ENCODE measurements at regions not wholly inside any gene's neighbourhood (a gene's known extent, or its start where the extent isn't known, plus 50 kb on each side); places are given as distances from the start of the nearest gene placed in this dataset.

DNA sequence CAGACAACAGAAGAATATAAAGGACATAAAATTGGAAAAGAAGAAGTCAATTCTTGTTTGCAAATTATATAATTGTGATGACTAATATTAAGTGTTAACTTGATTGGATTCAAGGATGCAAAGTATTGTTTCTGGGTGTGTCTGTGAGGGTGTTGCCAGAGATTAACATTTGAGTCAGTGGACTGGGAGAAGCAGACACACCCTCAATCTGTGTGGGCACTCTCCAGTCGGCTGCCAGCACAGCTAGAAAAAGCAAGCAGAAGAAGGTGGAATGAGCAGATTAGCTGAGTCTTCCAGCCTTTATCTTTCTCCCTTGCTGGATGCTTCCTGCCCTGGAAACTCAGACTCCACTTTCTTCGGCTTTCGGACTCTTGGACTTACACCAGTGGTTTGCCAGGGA, 51.7 kb downstream of the UBE2NL start:
- DNase-seq: no peak
- no peak for ATAC-seq
- H3K9me3 Mint-ChIP-seq: peaks cover 1% of the 10 kb centered on the region
- H3K4me1 Mint-ChIP-seq (ENCODE audit: low read depth): no peaks in the 10 kb centered on the region
- no peak overlapping the region for H3K4me3 Mint-ChIP-seq
- CTCF ChIA-PET: no interaction called here
- TF ChIP-seq, protein P1, sequence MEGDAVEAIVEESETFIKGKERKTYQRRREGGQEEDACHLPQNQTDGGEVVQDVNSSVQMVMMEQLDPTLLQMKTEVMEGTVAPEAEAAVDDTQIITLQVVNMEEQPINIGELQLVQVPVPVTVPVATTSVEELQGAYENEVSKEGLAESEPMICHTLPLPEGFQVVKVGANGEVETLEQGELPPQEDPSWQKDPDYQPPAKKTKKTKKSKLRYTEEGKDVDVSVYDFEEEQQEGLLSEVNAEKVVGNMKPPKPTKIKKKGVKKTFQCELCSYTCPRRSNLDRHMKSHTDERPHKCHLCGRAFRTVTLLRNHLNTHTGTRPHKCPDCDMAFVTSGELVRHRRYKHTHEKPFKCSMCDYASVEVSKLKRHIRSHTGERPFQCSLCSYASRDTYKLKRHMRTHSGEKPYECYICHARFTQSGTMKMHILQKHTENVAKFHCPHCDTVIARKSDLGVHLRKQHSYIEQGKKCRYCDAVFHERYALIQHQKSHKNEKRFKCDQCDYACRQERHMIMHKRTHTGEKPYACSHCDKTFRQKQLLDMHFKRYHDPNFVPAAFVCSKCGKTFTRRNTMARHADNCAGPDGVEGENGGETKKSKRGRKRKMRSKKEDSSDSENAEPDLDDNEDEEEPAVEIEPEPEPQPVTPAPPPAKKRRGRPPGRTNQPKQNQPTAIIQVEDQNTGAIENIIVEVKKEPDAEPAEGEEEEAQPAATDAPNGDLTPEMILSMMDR (IDR thresholded peaks at IDR 0.05): no peak
- no peaks in the 10 kb centered on the region for H3K36me3 Mint-ChIP-seq (ENCODE audit: low read depth)
- intact Hi-C loops (cut with micrococcal nuclease): no loop called here
- POLR2A ChIA-PET: no interaction called here
- H3K27me3 Mint-ChIP-seq: no peaks in the 10 kb centered on the region
- H3K27ac Mint-ChIP-seq: no peak overlapping the region

DNA sequence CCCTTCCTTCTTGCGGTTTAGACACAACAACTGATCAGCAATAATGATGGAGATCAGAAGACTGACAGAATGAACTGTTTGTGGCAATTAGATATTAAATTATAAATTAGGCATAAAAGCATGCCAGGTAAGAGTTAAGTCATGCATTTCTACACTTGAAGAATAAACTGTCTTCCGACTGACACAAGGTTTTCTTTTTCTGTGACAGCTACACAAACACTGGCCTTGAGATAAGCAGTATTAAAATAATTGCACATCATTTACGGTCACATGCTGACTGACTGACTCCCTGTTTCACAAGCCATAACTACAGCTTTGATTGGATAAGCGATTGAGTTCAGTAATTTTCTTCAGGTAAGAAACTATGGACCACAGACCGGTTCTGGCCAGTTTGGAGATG, 56.2 kb downstream of the UBE2NL start:
- POLR2A ChIA-PET: no interaction called here
- Mint-ChIP-seq H3K9me3 (peaks cover 1% of the 10 kb centered on the region), H3K27me3 (no peaks in the 10 kb centered on the region), H3K4me1 (ENCODE audit: low read depth) (no peaks in the 10 kb centered on the region), H3K36me3 (ENCODE audit: low read depth) (no peaks in the 10 kb centered on the region), H3K27ac (no peak overlapping the region), H3K4me3 (no peak overlapping the region)
- CTCF ChIA-PET: no interaction called here
- no peak for DNase-seq
- ATAC-seq: no peak
- intact Hi-C loops (cut with micrococcal nuclease): no loop called here
- TF ChIP-seq, protein P1 (IDR thresholded peaks at IDR 0.05): no peak

GRCh38 chrX:143945171-143945570, 61.3 kb downstream of the UBE2NL start:
- POLR2A ChIA-PET: no interaction called here
- peaks cover 10% of the 10 kb centered on the region for H3K9me3 Mint-ChIP-seq
- no peaks in the 10 kb centered on the region for H3K27me3 Mint-ChIP-seq
- H3K4me3 Mint-ChIP-seq: no peak overlapping the region
- no peak overlapping the region for H3K27ac Mint-ChIP-seq
- CTCF ChIA-PET: no interaction called here
- DNase-seq (no peak), ATAC-seq (no peak)
- TF ChIP-seq, protein P1 (IDR thresholded peaks at IDR 0.05): no peak
- no peaks in the 10 kb centered on the region for H3K36me3 Mint-ChIP-seq (ENCODE audit: low read depth)
- H3K4me1 Mint-ChIP-seq (ENCODE audit: low read depth): no peaks in the 10 kb centered on the region
- intact Hi-C loops (cut with micrococcal nuclease): no loop called here

DNA sequence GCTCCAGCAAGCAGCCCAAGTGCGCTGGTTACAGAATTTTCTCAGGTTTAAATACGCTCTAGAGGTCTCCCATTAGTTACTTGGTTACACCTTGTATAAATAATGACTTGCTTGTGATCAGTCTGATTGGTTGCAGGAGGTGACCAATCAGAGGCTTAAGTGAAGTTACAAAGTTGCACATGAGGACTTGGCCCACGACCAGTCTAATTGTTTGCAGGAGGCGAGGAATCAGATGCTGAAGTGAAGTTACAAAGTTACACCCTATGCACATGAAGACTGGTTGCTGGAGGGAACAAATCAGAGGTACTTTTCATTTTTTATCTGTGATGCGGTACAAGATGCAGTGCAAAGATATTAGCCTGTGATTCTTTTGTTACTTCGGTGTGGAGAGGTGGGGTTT, 80.7 kb downstream of the UBE2NL start:
- TF ChIP-seq, protein P1 (IDR thresholded peaks at IDR 0.05): no peak
- H3K27me3 Mint-ChIP-seq: no peaks in the 10 kb centered on the region
- H3K4me3 Mint-ChIP-seq: no peak overlapping the region
- H3K27ac Mint-ChIP-seq: no peak overlapping the region
- no peak for DNase-seq
- no peak for ATAC-seq
- H3K9me3 Mint-ChIP-seq: peaks cover 3% of the 10 kb centered on the region
- H3K36me3 Mint-ChIP-seq (ENCODE audit: low read depth): no peaks in the 10 kb centered on the region
- ChIA-PET CTCF (no interaction called here), POLR2A (no interaction called here)
- intact Hi-C loops (cut with micrococcal nuclease): no loop called here
- no peaks in the 10 kb centered on the region for H3K4me1 Mint-ChIP-seq (ENCODE audit: low read depth)

GRCh38 chrX:143988356-143988755, 104.5 kb downstream of the UBE2NL start:
- Mint-ChIP-seq H3K4me1 (ENCODE audit: low read depth) (no peaks in the 10 kb centered on the region), H3K27me3 (no peaks in the 10 kb centered on the region), H3K36me3 (ENCODE audit: low read depth) (no peaks in the 10 kb centered on the region), H3K4me3 (no peak overlapping the region), H3K9me3 (peaks cover 10% of the 10 kb centered on the region), H3K27ac (no peak overlapping the region)
- ChIA-PET CTCF (no interaction called here), POLR2A (no interaction called here)
- intact Hi-C loops (cut with micrococcal nuclease): no loop called here
- no peak for DNase-seq
- no peak for ATAC-seq
- TF ChIP-seq, protein P1 (IDR thresholded peaks at IDR 0.05): no peak

Measured in activated CD8-positive, alpha-beta T cell treated with anti-CD3 and anti-CD28 coated beads for 36 hours (primary cell).